ENCODE measurements at regions not wholly inside any gene's neighbourhood (a gene's known extent, or its start where the extent isn't known, plus 50 kb on each side); places are given as distances from the start of the nearest gene placed in this dataset.

DNA sequence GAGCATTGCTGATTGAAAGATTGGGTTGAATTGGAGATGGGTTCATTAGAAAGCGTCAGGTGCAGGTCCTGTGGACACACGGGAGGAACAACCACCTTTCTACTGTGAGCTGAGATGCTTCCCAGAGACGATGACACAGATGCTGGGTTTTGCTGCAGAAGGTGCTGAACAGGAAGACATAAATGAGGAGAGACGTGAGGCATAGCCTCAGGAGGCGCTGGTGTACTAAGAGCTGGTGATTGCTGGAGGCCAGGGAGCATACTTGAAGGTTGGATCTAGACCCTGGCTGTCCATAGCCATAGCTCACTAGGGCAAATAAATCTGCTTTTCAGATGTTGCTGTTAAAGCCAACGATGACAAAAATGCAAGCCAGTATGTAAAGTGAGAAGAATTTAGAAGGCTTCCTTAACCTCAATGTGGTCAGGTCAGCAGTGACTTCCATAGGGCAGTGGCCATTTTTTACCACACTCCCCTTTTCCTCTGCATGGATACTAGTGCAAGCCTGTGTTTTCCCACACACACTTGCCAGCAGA lies 153.7 kb downstream of the SOX11 start:
- TF ChIP-seq, protein P1, sequence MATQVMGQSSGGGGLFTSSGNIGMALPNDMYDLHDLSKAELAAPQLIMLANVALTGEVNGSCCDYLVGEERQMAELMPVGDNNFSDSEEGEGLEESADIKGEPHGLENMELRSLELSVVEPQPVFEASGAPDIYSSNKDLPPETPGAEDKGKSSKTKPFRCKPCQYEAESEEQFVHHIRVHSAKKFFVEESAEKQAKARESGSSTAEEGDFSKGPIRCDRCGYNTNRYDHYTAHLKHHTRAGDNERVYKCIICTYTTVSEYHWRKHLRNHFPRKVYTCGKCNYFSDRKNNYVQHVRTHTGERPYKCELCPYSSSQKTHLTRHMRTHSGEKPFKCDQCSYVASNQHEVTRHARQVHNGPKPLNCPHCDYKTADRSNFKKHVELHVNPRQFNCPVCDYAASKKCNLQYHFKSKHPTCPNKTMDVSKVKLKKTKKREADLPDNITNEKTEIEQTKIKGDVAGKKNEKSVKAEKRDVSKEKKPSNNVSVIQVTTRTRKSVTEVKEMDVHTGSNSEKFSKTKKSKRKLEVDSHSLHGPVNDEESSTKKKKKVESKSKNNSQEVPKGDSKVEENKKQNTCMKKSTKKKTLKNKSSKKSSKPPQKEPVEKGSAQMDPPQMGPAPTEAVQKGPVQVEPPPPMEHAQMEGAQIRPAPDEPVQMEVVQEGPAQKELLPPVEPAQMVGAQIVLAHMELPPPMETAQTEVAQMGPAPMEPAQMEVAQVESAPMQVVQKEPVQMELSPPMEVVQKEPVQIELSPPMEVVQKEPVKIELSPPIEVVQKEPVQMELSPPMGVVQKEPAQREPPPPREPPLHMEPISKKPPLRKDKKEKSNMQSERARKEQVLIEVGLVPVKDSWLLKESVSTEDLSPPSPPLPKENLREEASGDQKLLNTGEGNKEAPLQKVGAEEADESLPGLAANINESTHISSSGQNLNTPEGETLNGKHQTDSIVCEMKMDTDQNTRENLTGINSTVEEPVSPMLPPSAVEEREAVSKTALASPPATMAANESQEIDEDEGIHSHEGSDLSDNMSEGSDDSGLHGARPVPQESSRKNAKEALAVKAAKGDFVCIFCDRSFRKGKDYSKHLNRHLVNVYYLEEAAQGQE (IDR thresholded peaks at IDR 0.05; ENCODE audit: insufficient read depth in 1 of 2, low read depth in 2 of 2, low read length in 2 of 2), result no peak
- TF ChIP-seq TAF1 (IDR thresholded peaks at IDR 0.05; ENCODE audit: borderline replicate concordance, insufficient read depth, low read length) (no peak), SIN3A (IDR thresholded peaks at IDR 0.05; ENCODE audit: borderline replicate concordance, insufficient read depth, low read length) (no peak), FOXP2 (optimal IDR thresholded peaks at IDR 0.05; ENCODE audit: borderline replicate concordance, extremely low read depth, extremely low read length, insufficient read depth) (no peak), POLR2AphosphoS5 (IDR thresholded peaks at IDR 0.05; ENCODE audit: low read depth, low read length) (no peak)

GRCh38 chr2:5846881-5847280 lies 154.7 kb downstream of the SOX11 start:
- TF ChIP-seq, protein P1 (IDR thresholded peaks at IDR 0.05; ENCODE audit: insufficient read depth in 1 of 2, low read depth in 2 of 2, low read length in 2 of 2), result no peak
- TF ChIP-seq SIN3A (IDR thresholded peaks at IDR 0.05; ENCODE audit: borderline replicate concordance, insufficient read depth, low read length) (no peak), TAF1 (IDR thresholded peaks at IDR 0.05; ENCODE audit: borderline replicate concordance, insufficient read depth, low read length) (no peak), POLR2AphosphoS5 (IDR thresholded peaks at IDR 0.05; ENCODE audit: low read depth, low read length) (no peak), FOXP2 (optimal IDR thresholded peaks at IDR 0.05; ENCODE audit: borderline replicate concordance, extremely low read depth, extremely low read length, insufficient read depth) (no peak)

GRCh38 chr2:5849562-5849961 lies 157.4 kb downstream of the SOX11 start:
- TF ChIP-seq TAF1 (IDR thresholded peaks at IDR 0.05; ENCODE audit: borderline replicate concordance, insufficient read depth, low read length), result no peak
- TF ChIP-seq, protein P1 (IDR thresholded peaks at IDR 0.05; ENCODE audit: insufficient read depth in 1 of 2, low read depth in 2 of 2, low read length in 2 of 2), result no peak
- TF ChIP-seq POLR2AphosphoS5 (IDR thresholded peaks at IDR 0.05; ENCODE audit: low read depth, low read length), result no peak
- TF ChIP-seq SIN3A (IDR thresholded peaks at IDR 0.05; ENCODE audit: borderline replicate concordance, insufficient read depth, low read length), result no peak
- no peak for TF ChIP-seq FOXP2 (optimal IDR thresholded peaks at IDR 0.05; ENCODE audit: borderline replicate concordance, extremely low read depth, extremely low read length, insufficient read depth)

DNA sequence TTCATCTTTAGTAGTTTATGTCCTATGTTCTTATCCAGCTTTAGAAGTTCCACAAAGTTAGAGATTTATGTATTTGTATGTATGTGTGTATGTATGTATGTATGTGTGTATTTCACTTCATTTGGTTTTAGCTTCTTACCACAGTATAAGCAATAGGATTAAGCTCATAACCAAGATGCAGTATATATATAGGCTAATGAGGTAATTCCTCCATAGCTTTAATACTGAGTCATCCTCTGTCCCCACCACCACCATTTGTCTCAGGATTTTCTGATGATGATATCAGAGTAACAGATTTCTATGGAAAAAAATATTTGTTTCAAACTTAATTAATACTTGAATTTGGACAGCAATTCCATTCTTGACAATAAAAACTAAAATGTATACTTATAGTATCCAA lies 159.2 kb downstream of the SOX11 start:
- TF ChIP-seq POLR2AphosphoS5 (IDR thresholded peaks at IDR 0.05; ENCODE audit: low read depth, low read length) (no peak), SIN3A (IDR thresholded peaks at IDR 0.05; ENCODE audit: borderline replicate concordance, insufficient read depth, low read length) (no peak), FOXP2 (optimal IDR thresholded peaks at IDR 0.05; ENCODE audit: borderline replicate concordance, extremely low read depth, extremely low read length, insufficient read depth) (no peak), TAF1 (IDR thresholded peaks at IDR 0.05; ENCODE audit: borderline replicate concordance, insufficient read depth, low read length) (no peak)
- TF ChIP-seq, protein P1 (IDR thresholded peaks at IDR 0.05; ENCODE audit: insufficient read depth in 1 of 2, low read depth in 2 of 2, low read length in 2 of 2), result no peak

- TF ChIP-seq POLR2AphosphoS5 (IDR thresholded peaks at IDR 0.05; ENCODE audit: low read depth, low read length), result no peak
- TF ChIP-seq FOXP2 (optimal IDR thresholded peaks at IDR 0.05; ENCODE audit: borderline replicate concordance, extremely low read depth, extremely low read length, insufficient read depth), result no peak
- TF ChIP-seq SIN3A (IDR thresholded peaks at IDR 0.05; ENCODE audit: borderline replicate concordance, insufficient read depth, low read length), result no peak
- TF ChIP-seq TAF1 (IDR thresholded peaks at IDR 0.05; ENCODE audit: borderline replicate concordance, insufficient read depth, low read length), result no peak
Measured at GRCh38 chr2:5854797-5855196, 162.6 kb downstream of the SOX11 start.

Data from PFSK-1 (cell line).